HG03066 (cell line): ENCODE measurements at regions not wholly inside any gene's neighbourhood (a gene's known extent, or its start where the extent isn't known, plus 50 kb on each side); places are given as distances from the start of the nearest gene placed in this dataset.

Experiments
- ATAC-seq: cut with Tn5 transposase; IDR thresholded peaks from one replicate; pipeline ENCODE4 v1.9.1; 2021; ENCODE audit warnings: low read depth; ENCODE audit not compliant: unreplicated experiment

DNA sequence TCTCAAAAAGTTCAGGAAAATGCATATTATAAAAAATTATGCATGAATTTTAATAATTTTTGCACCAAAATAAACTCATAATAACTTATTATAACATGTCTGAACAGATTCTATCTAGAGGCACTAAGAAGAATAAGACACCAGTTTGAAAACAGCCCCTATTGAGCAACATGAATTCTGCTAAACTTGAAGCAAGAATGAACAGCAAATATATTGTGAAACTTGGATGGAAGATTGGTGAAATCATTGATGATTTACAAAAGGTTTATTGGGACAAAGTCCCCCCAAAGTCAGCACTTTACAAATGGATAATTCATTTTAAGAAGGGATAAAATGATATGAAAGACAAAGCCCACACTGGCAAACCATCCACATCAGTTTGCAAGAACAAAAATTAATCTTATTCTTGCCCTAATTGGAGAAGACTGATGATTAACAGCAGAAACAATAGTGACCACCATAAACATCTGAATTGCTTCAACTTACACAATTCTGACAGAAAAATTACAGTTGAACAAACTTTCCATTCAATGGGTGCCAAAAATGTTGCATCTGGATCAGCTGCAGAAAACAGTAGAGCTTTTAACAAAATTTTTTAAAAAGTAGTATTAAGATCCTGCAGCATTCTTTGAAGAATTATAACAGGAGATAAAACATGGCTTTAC is 257.5 kb upstream of the FAT3 start:
- no peak for ATAC-seq

DNA sequence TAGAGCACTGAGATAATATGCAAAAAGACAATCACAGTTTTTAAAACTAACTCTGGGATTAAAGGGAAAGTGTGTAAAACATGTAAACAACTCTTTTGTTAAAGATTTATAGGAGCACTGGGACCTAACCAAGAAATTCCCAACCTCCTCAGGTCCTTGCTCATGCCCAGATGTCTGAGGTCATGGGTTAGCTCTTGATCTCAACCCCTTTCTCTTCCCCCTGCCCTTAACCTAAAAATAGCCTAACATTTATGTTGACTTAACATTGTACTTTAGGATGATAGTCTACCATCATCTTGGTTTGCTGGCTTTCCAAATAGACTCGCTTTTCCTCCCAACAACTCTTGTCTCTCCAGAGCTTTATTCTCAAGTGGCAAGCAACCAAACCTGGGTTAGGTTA is 258.2 kb upstream of the FAT3 start:
- no peak for ATAC-seq

DNA sequence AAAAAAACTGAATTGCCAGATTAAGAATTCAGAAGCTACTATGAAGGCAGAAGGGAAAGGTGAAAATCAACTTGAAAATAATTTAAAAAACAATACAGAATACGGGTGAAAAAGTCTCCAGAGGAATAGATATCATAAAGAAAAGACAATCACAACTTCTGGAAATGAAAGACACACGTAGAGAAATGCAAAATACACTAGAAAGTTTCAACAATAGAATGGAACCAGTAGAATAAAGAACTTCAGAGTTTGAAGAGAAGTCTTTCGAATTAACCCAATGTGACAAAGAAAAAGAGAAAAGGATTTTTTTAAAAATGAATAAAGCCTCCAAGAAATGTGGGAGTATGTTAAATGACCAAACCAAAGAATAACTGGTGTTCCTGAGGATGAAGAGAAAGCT is 263.8 kb upstream of the FAT3 start:
- no peak for ATAC-seq

- no peak for ATAC-seq
Observed at GRCh38 chr11:91959411-91959810, 265.2 kb upstream of the FAT3 start.

GRCh38 chr11:91956711-91957110 is 267.9 kb upstream of the FAT3 start:
- ATAC-seq = no peak

DNA sequence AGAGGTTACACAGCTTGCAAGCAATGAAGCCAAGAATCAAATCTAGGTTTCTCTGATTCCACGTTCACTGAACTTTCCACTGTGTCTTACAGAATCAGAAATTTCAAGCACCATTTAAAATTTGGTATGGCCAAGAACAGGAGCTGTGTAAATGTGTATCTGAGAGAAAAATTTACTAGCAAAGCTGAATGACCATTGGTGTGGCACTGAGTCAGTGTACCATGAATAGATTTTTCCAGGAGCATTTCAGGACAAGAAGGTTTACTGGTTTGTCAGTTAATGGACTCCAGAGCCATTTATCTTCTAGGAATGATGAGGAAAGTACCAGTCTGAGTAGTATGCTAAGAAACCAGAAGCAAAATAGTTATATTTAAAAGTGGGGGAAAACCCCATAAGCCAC is 269.4 kb upstream of the FAT3 start:
- no peak for ATAC-seq

DNA sequence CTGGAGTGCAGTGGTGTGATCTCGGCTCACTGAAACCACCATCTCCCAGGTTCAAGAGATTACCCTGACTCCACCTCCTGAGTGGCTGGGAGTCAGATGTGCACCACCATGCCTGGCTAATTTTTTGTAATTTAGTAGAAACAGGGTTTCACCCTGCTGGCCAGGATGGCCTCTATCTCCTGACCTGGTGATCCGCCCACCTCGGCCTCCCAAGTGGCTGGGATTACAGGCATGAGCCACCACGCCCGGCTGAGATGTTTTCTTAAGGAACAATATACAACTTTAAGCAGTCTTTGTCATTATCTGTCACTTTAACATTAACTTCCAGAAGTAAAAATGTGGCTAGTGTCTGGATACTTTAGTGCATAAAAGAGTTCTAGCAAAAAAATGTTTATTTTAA is 272.6 kb upstream of the FAT3 start:
- no peak for ATAC-seq

DNA sequence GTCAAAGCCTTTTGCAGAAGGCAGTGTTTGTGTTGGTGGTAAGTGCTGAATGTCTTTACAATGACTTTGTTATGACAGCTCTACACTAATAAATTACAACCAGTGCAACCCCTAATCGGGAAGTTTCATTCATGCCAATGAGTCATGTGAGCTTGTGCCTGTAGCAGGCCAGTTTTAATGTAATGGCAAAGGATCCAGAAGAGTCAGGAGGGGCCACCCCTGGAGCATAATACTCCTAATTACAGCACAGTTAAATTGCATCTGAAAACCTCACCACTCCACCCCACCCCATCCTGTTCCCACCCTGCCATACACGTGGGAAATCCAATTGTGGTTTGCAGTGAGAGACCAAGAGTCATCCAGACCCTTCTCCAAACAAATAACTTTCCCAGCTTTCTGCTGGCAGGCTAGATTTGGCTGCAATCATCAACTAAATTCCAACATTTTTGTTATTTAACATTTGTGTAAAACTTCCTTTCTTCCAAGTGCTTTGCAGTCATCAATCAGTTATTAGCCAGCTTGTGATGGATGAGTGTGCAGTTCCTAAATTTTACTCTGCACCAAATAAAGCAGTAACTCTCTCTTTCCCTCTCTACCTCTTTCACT is 277.3 kb upstream of the FAT3 start:
- ATAC-seq = no peak

GRCh38 chr11:91946397-91946951 is 278.1 kb upstream of the FAT3 start:
- ATAC-seq = no peak

- no peak for ATAC-seq
Observed at GRCh38 chr11:91935120-91935519, 289.5 kb upstream of the FAT3 start.

- ATAC-seq = no peak
Observed at GRCh38 chr11:91932151-91932821, 292.3 kb upstream of the FAT3 start.

DNA sequence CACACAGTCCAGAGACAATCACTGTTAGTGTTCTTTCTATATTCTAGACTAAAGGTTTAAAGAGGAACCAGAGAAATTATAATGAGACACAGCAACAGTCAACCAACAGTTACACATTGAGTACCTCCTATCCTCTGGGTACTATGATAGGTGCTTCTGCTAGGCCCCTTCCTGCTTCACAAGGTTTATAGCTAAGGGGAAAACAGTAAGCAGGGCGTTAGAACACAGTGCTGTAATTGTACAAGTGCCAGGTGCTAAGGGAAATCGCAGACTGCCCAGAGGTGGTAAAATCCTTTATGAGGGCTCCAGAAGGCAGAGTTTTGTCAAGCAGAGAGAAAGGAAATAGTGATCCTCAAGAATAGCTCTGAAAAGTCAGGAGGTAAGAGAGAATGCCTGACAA is 297.2 kb upstream of the FAT3 start:
- ATAC-seq = no peak

- ATAC-seq = no peak
Observed at GRCh38 chr11:91926965-91927364, 297.7 kb upstream of the FAT3 start.

DNA sequence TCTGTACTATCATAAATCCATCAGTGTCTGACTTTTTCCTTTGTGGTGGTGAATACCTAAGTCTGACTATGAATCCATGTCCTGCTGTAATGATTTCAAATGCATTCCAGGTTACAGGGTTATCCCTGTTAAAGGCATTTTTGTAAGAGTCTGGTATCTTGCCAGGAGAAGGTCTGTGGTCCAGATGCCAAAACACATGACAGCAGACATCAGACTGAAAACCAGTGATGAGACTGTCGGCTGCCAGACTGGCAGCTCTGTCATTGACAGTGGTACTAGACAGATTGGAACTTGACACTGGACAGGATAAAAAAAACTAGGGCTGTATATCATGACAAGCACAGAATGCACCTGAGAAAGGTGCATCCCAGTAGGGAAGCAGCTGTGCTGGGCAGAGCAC is 301.8 kb upstream of the FAT3 start:
- no peak for ATAC-seq

- ATAC-seq = no peak
Observed at GRCh38 chr11:91921974-91922373, 302.6 kb upstream of the FAT3 start.

DNA sequence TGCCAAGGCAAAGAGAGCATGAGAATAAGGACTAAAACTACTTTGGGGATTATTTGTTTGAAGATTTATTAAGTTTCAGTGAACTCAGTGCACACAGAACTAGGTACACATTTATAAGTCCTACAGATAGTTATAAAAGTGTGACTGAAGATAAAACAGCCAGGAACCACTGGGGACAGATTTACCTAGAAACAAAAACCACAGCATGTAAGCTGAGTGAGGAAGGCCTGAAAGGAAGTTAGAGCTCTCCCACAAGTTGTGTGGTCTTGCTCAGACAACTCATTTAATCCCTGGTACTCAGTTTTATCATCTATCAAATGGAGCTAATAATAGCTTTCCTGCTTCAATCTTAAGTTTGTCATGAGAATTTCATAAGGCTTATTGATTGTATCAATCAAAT is 311.2 kb upstream of the FAT3 start:
- no peak for ATAC-seq

DNA sequence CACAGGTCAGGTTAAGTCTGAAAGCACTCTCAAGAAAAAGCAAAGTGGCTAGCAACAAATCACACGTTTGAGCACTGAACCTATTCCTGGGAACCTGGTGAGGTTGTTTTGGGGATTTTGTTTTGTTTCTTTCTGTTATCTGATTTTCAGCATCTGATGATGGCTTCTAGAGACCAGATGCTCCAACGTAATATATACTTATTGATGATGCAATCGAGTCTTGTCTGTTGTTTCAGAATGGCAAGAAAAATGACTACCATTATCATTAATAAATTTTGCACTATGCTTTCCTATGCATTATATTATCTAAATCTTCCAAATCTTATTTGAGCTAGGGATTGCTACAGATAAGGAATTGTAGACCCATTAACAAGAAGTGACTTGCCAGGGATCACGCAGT is 312.3 kb upstream of the FAT3 start:
- no peak for ATAC-seq

- no peak for ATAC-seq
Observed at GRCh38 chr11:91906871-91907624, 317.6 kb upstream of the FAT3 start.

DNA sequence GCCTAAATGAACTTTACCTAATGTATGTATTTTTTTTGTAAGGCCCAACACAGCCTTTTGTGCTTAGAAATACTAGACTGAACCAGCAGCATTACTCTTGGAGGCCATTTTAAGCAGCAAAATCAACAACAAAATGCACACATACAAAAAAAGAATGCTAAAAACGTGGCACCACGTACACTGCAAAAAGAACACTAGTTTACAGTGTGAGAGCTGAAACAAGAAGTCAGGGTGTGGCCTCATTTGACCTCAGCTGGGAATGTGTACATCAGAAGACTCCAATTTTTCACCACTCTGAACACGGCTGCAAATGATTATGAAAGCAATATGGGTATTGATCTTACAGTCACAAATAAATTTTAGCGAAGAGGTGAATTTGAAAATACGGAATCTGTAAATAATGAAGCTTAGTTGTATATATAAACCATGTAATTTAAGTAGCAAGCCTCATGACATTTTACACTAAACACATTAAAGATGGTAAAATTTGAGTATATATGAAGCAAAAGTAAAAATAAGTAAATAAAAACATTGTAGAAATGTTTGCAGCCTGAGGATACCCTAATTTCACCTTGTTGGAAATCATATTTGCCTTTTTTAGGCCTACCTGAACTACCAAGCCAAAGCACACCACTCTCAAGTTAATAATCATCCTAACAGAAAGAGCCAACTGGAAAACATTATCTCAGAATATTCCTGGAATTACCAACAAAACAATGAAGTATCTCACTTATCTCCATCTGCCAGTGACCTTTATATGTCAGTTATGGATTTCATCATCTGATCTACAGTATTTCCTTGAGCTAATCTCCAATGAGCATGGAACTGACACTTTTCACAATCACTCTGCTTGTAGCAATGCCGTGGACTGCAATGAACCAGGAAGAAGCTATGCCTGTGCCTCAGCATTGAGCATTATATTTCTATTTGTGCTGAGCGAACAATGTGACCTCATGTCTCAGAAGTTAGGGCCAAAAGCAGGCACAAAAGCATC is 319.5 kb upstream of the FAT3 start:
- ATAC-seq = no peak

DNA sequence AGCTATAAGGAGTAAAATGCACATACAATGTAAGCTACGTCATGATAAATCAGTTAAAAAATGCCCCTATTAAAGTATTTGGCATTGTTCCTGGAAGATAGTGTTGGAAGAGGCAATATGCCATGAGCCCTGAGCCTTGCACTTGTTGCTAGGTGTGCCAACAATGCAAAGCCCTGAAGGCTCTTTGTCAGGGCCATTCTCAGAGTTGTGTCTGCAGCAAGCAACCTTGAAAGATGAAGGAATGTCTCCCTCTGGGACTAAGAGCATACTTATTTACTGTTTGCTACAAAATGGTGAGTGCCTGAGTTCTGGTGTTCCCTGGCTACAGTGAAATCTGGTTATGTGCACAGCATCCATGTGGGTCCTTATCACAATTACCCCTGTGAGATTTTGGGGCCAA is 322.3 kb upstream of the FAT3 start:
- ATAC-seq = no peak
